ENCODE measurements at regions not wholly inside any gene's neighbourhood (a gene's known extent, or its start where the extent isn't known, plus 50 kb on each side); places are given as distances from the start of the nearest gene placed in this dataset.

DNA sequence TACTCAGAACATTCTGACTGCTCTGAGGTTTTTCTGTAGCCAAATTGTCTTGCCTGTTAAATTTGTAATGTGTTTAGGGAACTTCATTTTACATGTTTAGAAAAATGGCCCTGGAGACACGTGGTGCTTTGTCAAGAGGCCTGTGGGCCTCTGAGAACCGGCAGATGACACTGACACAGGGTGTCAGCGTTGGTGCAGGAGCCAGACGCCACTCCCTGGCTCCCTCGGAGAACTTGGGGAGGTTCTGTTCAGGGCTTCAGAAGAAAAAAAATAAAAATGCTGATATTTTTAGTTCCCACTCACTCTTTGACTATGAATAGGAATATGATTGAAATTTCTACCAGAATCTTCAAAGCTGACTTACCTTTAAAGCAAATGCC, 190.9 kb upstream of the GATB start:
- ChIA-PET CTCF (ENCODE audit: partially characterized antibody) (no interaction called here), POLR2A (ENCODE audit: partially characterized antibody) (no interaction called here)
- H3K27ac Mint-ChIP-seq, result no peak overlapping the region
- H3K36me3 Mint-ChIP-seq, result peaks cover 7 to 13% of the 10 kb centered on the region in 2 donors
- H3K27me3 Mint-ChIP-seq, result no peaks in the 10 kb centered on the region
- no peaks in the 10 kb centered on the region for H3K4me1 ChIP-seq (ENCODE audit: insufficient read depth, low read length)
- intact Hi-C loops (cut with micrococcal nuclease), result no loop called here
- peaks cover 0 to 17% (median 15%) of the 10 kb centered on the region in 8 donors for H3K9me3 Mint-ChIP-seq
- no peak for DNase-seq
- no peaks in the 10 kb centered on the region for H3K36me3 ChIP-seq (ENCODE audit: insufficient read depth, low read length)
- H3K4me3 ChIP-seq (ENCODE audit: low read length in 2 of 2), result no peak overlapping the region
- peaks cover 0 to 3% (median 2%) of the 10 kb centered on the region in 4 donors for H3K4me1 Mint-ChIP-seq
- no peak overlapping the region for H3K4me3 Mint-ChIP-seq
- H3K27me3 ChIP-seq (ENCODE audit: insufficient read depth, low read length), result no peaks in the 10 kb centered on the region
- no peak overlapping the region for H3K27ac ChIP-seq (ENCODE audit: low read depth, low read length)
- no peaks in the 10 kb centered on the region for H3K9me3 ChIP-seq (ENCODE audit: control insufficient read depth in 1 of 2, low read length in 2 of 2)

DNA sequence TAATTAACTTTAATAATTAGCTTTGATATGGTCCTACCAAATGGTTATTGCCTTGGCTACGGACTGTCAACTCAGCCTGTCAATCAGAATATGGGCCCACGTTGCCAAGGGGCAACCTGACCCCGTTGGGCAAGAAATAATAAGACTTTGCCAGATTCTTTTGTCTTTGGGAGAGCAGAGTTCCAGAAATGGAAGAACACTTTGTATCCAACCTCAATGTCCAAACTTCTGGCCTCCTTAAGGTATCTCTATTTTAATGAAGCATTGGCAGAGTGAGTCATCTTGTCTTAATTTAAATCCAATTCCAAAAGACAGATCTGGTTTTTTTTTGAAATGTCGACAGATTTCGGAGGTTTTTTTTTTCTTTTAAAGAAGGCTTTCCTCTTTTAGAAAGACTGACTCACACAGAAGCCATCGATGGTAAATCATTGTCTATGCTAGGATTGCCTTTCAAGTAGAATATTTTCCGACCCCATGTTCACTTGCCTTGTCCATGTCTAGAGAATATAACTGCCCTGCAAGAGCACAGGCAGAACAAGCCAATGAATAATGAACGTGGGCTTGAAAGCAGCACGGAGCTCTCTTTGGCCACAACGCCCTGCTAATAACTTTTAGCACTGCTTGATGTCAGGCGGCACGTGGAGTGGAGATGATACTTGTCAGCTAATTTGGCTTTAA, 190.3 kb upstream of the GATB start:
- ChIA-PET CTCF (ENCODE audit: partially characterized antibody) (no interaction called here), POLR2A (ENCODE audit: partially characterized antibody) (no interaction called here)
- H3K27me3 ChIP-seq (ENCODE audit: insufficient read depth, low read length), result no peaks in the 10 kb centered on the region
- H3K27ac ChIP-seq (ENCODE audit: low read depth, low read length), result no peak overlapping the region
- Mint-ChIP-seq H3K4me3 (no peak overlapping the region), H3K36me3 (peaks cover 9 to 17% of the 10 kb centered on the region in 2 donors), H3K4me1 (peaks cover 0 to 2% (median 0%) of the 10 kb centered on the region in 4 donors), H3K27ac (no peak overlapping the region), H3K27me3 (no peaks in the 10 kb centered on the region), H3K9me3 (peaks cover 0 to 22% (median 21%) of the 10 kb centered on the region in 8 donors)
- intact Hi-C loops (cut with micrococcal nuclease), result no loop called here
- no peaks in the 10 kb centered on the region for H3K36me3 ChIP-seq (ENCODE audit: insufficient read depth, low read length)
- H3K4me3 ChIP-seq (ENCODE audit: low read length in 2 of 2), result no peak overlapping the region
- no peak for DNase-seq
- H3K9me3 ChIP-seq (ENCODE audit: control insufficient read depth in 1 of 2, low read length in 2 of 2), result no peaks in the 10 kb centered on the region
- H3K4me1 ChIP-seq (ENCODE audit: insufficient read depth, low read length), result no peaks in the 10 kb centered on the region

DNA sequence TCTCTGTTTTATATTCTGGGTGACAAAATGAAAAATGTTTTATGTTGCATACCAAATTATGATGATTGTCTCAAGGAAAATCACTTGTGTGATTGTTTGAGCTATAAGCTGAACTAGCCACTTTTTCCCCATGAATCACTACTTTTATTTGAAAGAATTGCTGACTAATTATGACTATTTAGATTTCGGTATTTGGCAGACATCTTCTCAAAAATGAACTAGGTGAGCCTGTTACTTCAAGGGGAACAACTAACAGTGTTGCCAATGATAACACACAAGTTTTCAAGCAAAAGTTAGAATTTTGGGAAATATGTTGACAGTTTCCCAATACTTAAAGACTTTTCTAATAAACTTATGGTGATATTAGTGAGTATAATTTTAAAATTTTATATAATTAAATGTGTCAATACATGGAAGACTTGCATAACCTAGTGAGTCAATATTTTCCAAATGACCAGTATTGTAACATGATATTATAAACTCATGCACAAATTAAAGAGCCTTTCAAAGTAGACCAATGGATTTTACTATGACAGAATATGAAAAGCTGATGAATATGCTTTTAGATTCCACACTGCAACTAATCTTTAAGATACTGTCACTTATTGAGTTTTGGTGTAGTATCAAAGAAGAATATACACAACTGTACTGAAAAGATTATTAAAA, 187.7 kb upstream of the GATB start:
- Mint-ChIP-seq H3K4me1 (peaks cover 0 to 3% (median 0%) of the 10 kb centered on the region in 4 donors), H3K9me3 (peaks cover 0 to 37% (median 29%) of the 10 kb centered on the region in 8 donors), H3K4me3 (no peak overlapping the region), H3K27ac (no peak overlapping the region), H3K27me3 (no peaks in the 10 kb centered on the region), H3K36me3 (peaks cover 9 to 20% of the 10 kb centered on the region in 2 donors)
- no peaks in the 10 kb centered on the region for H3K27me3 ChIP-seq (ENCODE audit: insufficient read depth, low read length)
- H3K4me1 ChIP-seq (ENCODE audit: insufficient read depth, low read length), result no peaks in the 10 kb centered on the region
- intact Hi-C loops (cut with micrococcal nuclease), result no loop called here
- ChIA-PET POLR2A (ENCODE audit: partially characterized antibody) (no interaction called here), CTCF (ENCODE audit: partially characterized antibody) (no interaction called here)
- no peak overlapping the region for H3K4me3 ChIP-seq (ENCODE audit: low read length in 2 of 2)
- H3K9me3 ChIP-seq (ENCODE audit: control insufficient read depth in 1 of 2, low read length in 2 of 2), result no peaks in the 10 kb centered on the region
- H3K36me3 ChIP-seq (ENCODE audit: insufficient read depth, low read length), result no peaks in the 10 kb centered on the region
- no peak for DNase-seq
- H3K27ac ChIP-seq (ENCODE audit: low read depth, low read length), result no peak overlapping the region

DNA sequence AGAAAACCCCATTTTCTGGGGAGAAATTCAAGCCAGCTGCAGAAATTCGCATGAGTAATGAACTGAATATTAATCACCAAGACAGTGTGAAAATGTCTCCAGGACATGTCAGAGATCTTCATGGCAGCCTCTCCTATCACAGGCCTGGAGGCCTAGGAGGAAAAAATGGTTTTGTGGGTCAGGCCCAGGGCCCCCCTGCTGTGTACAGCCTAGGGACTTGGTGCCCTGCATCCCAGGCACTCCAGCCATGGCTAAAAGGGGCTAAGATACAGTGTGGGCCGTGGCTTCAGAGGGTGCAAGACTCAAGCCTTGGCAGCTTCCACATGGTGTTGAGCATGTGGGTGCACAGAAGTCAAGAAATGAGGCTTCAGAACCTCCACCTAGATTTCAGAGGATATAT, 185.9 kb upstream of the GATB start:
- POLR2A ChIA-PET (ENCODE audit: partially characterized antibody), result no interaction called here
- Histone ChIP-seq H3K4me3 (ENCODE audit: low read length in 2 of 2) (no peak overlapping the region), H3K36me3 (ENCODE audit: insufficient read depth, low read length) (no peaks in the 10 kb centered on the region), H3K27me3 (ENCODE audit: insufficient read depth, low read length) (no peaks in the 10 kb centered on the region), H3K4me1 (ENCODE audit: insufficient read depth, low read length) (no peaks in the 10 kb centered on the region), H3K27ac (ENCODE audit: low read depth, low read length) (no peak overlapping the region), H3K9me3 (ENCODE audit: control insufficient read depth in 1 of 2, low read length in 2 of 2) (no peaks in the 10 kb centered on the region)
- Mint-ChIP-seq H3K27ac (no peak overlapping the region), H3K27me3 (no peaks in the 10 kb centered on the region), H3K4me3 (no peak overlapping the region), H3K36me3 (peaks cover 9 to 20% of the 10 kb centered on the region in 2 donors), H3K4me1 (peaks cover 0 to 1% (median 0%) of the 10 kb centered on the region in 4 donors), H3K9me3 (peaks cover 0 to 41% (median 30%) of the 10 kb centered on the region in 8 donors)
- CTCF ChIA-PET (ENCODE audit: partially characterized antibody), result no interaction called here
- intact Hi-C loops (cut with micrococcal nuclease), result no loop called here
- no peak for DNase-seq

DNA sequence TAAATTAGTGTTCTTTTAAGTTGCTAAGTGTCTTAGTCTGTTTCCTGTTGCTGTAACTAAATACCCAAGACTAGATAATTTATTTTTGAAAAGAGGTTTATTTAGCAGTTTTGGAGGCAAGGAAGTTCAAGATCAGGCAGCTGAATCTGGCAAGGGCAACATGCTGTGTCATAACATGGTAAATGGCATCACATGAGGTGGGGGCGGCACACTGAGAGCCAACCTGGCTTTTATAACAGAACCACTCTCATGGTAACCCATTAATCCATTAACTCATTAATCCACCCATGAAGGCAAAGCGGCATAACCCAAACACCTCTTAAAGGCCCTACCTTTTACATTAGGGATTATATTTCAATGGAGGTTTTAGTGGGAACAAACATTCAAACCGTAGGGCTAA, 182.2 kb upstream of the GATB start:
- H3K9me3 ChIP-seq (ENCODE audit: control insufficient read depth in 1 of 2, low read length in 2 of 2), result no peaks in the 10 kb centered on the region
- H3K27ac ChIP-seq (ENCODE audit: low read depth, low read length), result no peak overlapping the region
- intact Hi-C loops (cut with micrococcal nuclease), result no loop called here
- Mint-ChIP-seq H3K27me3 (no peaks in the 10 kb centered on the region), H3K4me3 (no peak overlapping the region), H3K4me1 (peaks cover 6 to 16% (median 13%) of the 10 kb centered on the region in 4 donors), H3K36me3 (peaks cover 8 to 18% of the 10 kb centered on the region in 2 donors), H3K9me3 (peaks cover 5 to 48% (median 27%) of the 10 kb centered on the region in 8 donors), H3K27ac (no peak overlapping the region)
- H3K36me3 ChIP-seq (ENCODE audit: insufficient read depth, low read length), result no peaks in the 10 kb centered on the region
- ChIA-PET POLR2A (ENCODE audit: partially characterized antibody) (no interaction called here), CTCF (ENCODE audit: partially characterized antibody) (no interaction called here)
- H3K27me3 ChIP-seq (ENCODE audit: insufficient read depth, low read length), result no peaks in the 10 kb centered on the region
- peaks cover 5% of the 10 kb centered on the region for H3K4me1 ChIP-seq (ENCODE audit: insufficient read depth, low read length)
- no peak for DNase-seq
- no peak overlapping the region for H3K4me3 ChIP-seq (ENCODE audit: low read length in 2 of 2)

DNA sequence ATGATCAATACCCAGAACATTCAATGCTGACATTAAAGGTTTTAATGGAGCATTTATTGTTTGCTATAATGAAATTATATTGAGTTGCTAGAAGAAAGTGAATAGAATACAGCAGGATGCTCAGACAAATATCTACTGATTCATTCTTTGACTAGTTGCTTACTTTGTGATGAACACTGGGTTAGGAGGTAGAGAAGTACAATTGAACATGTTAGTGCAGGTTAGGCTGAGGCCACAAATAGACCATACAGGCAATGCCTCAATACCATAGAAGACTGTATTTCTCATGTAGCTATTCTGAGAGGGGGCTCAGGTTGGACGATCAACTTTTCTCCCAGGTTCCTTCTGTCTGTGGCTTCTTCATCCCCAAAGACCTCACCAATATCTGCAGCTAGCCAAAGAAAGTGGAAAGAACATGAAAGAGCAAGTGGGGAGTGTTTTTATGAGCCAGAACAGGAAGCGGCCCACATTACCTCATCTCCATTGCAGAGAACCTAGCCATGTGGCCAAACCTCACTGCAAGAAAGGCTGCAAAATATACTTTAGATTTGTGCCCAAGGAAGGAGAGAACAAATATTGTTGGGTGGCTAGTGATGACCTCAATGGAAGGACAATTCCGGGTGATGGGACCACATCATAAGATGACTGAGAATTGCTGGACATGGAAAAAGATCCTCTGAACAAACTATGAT, 180.3 kb upstream of the GATB start:
- Mint-ChIP-seq H3K27ac (peak overlapping the region in 3 of 7 donors; percentile 1 to 17 (median 11)), H3K27me3 (no peaks in the 10 kb centered on the region), H3K4me3 (no peak overlapping the region), H3K36me3 (peaks cover 0 to 2% of the 10 kb centered on the region in 2 donors), H3K4me1 (peaks cover 6 to 16% (median 13%) of the 10 kb centered on the region in 4 donors), H3K9me3 (peaks cover 2 to 29% (median 8%) of the 10 kb centered on the region in 8 donors)
- no peak overlapping the region for H3K27ac ChIP-seq (ENCODE audit: low read depth, low read length)
- H3K4me3 ChIP-seq (ENCODE audit: low read length in 2 of 2), result no peak overlapping the region
- POLR2A ChIA-PET (ENCODE audit: partially characterized antibody), result no interaction called here
- no peaks in the 10 kb centered on the region for H3K9me3 ChIP-seq (ENCODE audit: control insufficient read depth in 1 of 2, low read length in 2 of 2)
- H3K4me1 ChIP-seq (ENCODE audit: insufficient read depth, low read length), result peaks cover 5% of the 10 kb centered on the region
- CTCF ChIA-PET (ENCODE audit: partially characterized antibody), result no interaction called here
- intact Hi-C loops (cut with micrococcal nuclease), result no loop called here
- DNase-seq, result no peak
- no peaks in the 10 kb centered on the region for H3K36me3 ChIP-seq (ENCODE audit: insufficient read depth, low read length)
- H3K27me3 ChIP-seq (ENCODE audit: insufficient read depth, low read length), result no peaks in the 10 kb centered on the region

DNA sequence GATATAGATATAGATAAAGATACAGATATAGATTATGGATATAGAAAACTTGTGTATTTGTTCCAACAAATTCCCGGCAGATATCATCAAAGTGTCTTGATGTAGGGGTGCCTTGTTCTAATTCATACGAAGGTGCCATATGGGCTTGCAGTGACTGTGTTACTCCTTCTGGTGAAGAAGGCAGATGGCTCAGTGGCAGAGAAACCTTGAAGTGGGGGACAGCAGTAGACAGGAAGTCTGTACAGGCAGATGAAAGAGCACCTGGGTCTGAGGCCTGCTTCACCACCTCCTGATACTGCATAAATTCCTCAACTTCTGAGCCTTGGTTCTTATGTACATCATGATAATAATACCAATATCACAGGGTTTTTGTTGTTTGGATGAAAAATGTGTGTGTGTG, 179.5 kb upstream of the GATB start:
- Mint-ChIP-seq H3K36me3 (no peaks in the 10 kb centered on the region), H3K27me3 (no peaks in the 10 kb centered on the region), H3K4me3 (peak overlapping the region in 1 of 8 donors; percentile 53), H3K9me3 (peaks cover 0 to 25% (median 5%) of the 10 kb centered on the region in 8 donors), H3K4me1 (peaks cover 6 to 16% (median 13%) of the 10 kb centered on the region in 4 donors), H3K27ac (peak overlapping the region in 4 of 7 donors; percentile 50 to 79 (median 76))
- no peaks in the 10 kb centered on the region for H3K27me3 ChIP-seq (ENCODE audit: insufficient read depth, low read length)
- no peak overlapping the region for H3K27ac ChIP-seq (ENCODE audit: low read depth, low read length)
- H3K4me3 ChIP-seq (ENCODE audit: low read length in 2 of 2), result no peak overlapping the region
- DNase-seq, result peak; percentile 10 to 29 (median 16)
- ChIA-PET POLR2A (ENCODE audit: partially characterized antibody) (no interaction called here), CTCF (ENCODE audit: partially characterized antibody) (no interaction called here)
- H3K9me3 ChIP-seq (ENCODE audit: control insufficient read depth in 1 of 2, low read length in 2 of 2), result no peaks in the 10 kb centered on the region
- intact Hi-C loops (cut with micrococcal nuclease), result no loop called here
- no peaks in the 10 kb centered on the region for H3K36me3 ChIP-seq (ENCODE audit: insufficient read depth, low read length)
- peaks cover 5% of the 10 kb centered on the region for H3K4me1 ChIP-seq (ENCODE audit: insufficient read depth, low read length)

Measured in CD4-positive, alpha-beta memory T cell (primary cell).